Adrenal gland (tissue), 5 donors: ENCODE measurements at regions not wholly inside any gene's neighbourhood (a gene's known extent, or its start where the extent isn't known, plus 50 kb on each side); places are given as distances from the start of the nearest gene placed in this dataset.

Experiments used
- CTCF ChIP-seq, 6 experiments: fragments of 450-650 bp in 4 of 6; fragments of 200-600 bp in 2 of 6; sonication (generic) in 1 of 6; IDR thresholded peaks; 1 replicate in 5 of 6; 2 replicates in 1 of 6; pipeline versions ENCODE4 v1.5.1 to v1.8.0; 2016 to 2021; ENCODE audit warnings: antibody characterized with exemption in 6 of 6, mild to moderate bottlenecking in 2 of 6, moderate library complexity in 1 of 6
- POLR2A ChIP-seq, 2 donors: fragments of 450-650 bp; IDR thresholded peaks; one replicate each; pipeline ENCODE4 v1.6.1; 2017; ENCODE audit warnings: antibody characterized with exemption in 2 of 2, mild to moderate bottlenecking in 2 of 2, moderate library complexity in 1 of 2
- donor health status: DM: no; HTN: no; CAD: no.

GRCh38 chr14:42480255-42480654, 873.6 kb downstream of the LRFN5 start:
- TF ChIP-seq CTCF (IDR thresholded peaks at IDR 0.05) (no peak), POLR2A (IDR thresholded peaks at IDR 0.05) (no peak)
